GM10266 (cell line): ENCODE measurements at regions not wholly inside any gene's neighbourhood (a gene's known extent, or its start where the extent isn't known, plus 50 kb on each side); places are given as distances from the start of the nearest gene placed in this dataset.

ENCODE experiments used
- DNase-seq: peaks from one replicate; pipeline ENCODE4 v3.0.0; 2012; ENCODE audit errors: extremely low spot score
- CTCF ChIP-seq: IDR thresholded peaks from 2 replicates; pipeline ENCODE4 v1.5.1; 2012; ENCODE audit warnings: mild to moderate bottlenecking, low read depth; ENCODE audit not compliant: control insufficient read depth, insufficient read depth; ENCODE audit errors: missing control alignments

GRCh38 chr17:69717819-69718218 is 303.3 kb downstream of the MAP2K6 start:
- DNase-seq = no peak
- no peak for TF ChIP-seq CTCF

- TF ChIP-seq CTCF = no peak
- DNase-seq = no peak
These were observed 305.1 kb downstream of the MAP2K6 start for GRCh38 chr17:69719474-69720048.

- DNase-seq = no peak
- no peak for TF ChIP-seq CTCF
These were observed 308.0 kb downstream of the MAP2K6 start for GRCh38 chr17:69722518-69722917.

- no peak for TF ChIP-seq CTCF
- no peak for DNase-seq
These were observed 308.8 kb downstream of the MAP2K6 start for GRCh38 chr17:69723316-69723715.

GRCh38 chr17:69723741-69724140 is 309.2 kb downstream of the MAP2K6 start:
- no peak for DNase-seq
- no peak for TF ChIP-seq CTCF

- TF ChIP-seq CTCF = no peak
- no peak for DNase-seq
These were observed 309.7 kb downstream of the MAP2K6 start for GRCh38 chr17:69724238-69724637.

- DNase-seq = no peak
- no peak for TF ChIP-seq CTCF
These were observed 310.6 kb downstream of the MAP2K6 start for GRCh38 chr17:69725146-69725545.
